PFSK-1 (cell line): ENCODE measurements at regions not wholly inside any gene's neighbourhood (a gene's known extent, or its start where the extent isn't known, plus 50 kb on each side); places are given as distances from the start of the nearest gene placed in this dataset.

Experiments used
- FOXP2 ChIP-seq: optimal IDR thresholded peaks from 2 replicates; pipeline ENCODE3; 2011; ENCODE audit warnings: borderline replicate concordance, control low read depth, inconsistent platforms; ENCODE audit not compliant: insufficient read depth; ENCODE audit errors: extremely low read length, extremely low read depth
- POLR2AphosphoS5 ChIP-seq: IDR thresholded peaks from 2 replicates; pipeline ENCODE4 v1.6.1; 2012; ENCODE audit warnings: low read depth, mild to moderate bottlenecking, control low read depth, low read length, moderate library complexity
- REST ChIP-seq, 2 experiments: IDR thresholded peaks; 2 replicates each; pipeline versions ENCODE4 v1.6.1 to v1.8.0; 2011 to 2012; ENCODE audit warnings: low read depth in 2 of 2, low read length in 2 of 2, control low read depth in 1 of 2, inconsistent platforms in 1 of 2, mild to moderate bottlenecking in 1 of 2, moderate library complexity in 1 of 2; ENCODE audit not compliant: insufficient read depth in 1 of 2
- SIN3A ChIP-seq: IDR thresholded peaks from 2 replicates; pipeline ENCODE4 v1.6.1; 2012; ENCODE audit warnings: mild to moderate bottlenecking, low read length, moderate library complexity, borderline replicate concordance; ENCODE audit not compliant: insufficient read depth
- TAF1 ChIP-seq: IDR thresholded peaks from 2 replicates; pipeline ENCODE4 v1.6.1; 2012; ENCODE audit warnings: low read length, control low read depth, borderline replicate concordance; ENCODE audit not compliant: insufficient read depth

- TF ChIP-seq REST (IDR thresholded peaks at IDR 0.05; ENCODE audit: insufficient read depth in 1 of 2, low read depth in 2 of 2, low read length in 2 of 2), result no peak
- TF ChIP-seq POLR2AphosphoS5, result no peak
- no peak for TF ChIP-seq SIN3A
- no peak for TF ChIP-seq FOXP2
- no peak for TF ChIP-seq TAF1
These were observed 715.7 kb upstream of the ZP4 start for GRCh38 chr1:238606457-238606856.

GRCh38 chr1:238604357-238604756, 713.6 kb upstream of the ZP4 start:
- no peak for TF ChIP-seq POLR2AphosphoS5
- TF ChIP-seq SIN3A, result no peak
- TF ChIP-seq TAF1, result no peak
- no peak for TF ChIP-seq REST (IDR thresholded peaks at IDR 0.05; ENCODE audit: insufficient read depth in 1 of 2, low read depth in 2 of 2, low read length in 2 of 2)

GRCh38 chr1:238596703-238597102, 706.0 kb upstream of the ZP4 start:
- TF ChIP-seq TAF1 (no peak), FOXP2 (no peak), REST (IDR thresholded peaks at IDR 0.05; ENCODE audit: insufficient read depth in 1 of 2, low read depth in 2 of 2, low read length in 2 of 2) (no peak)

GRCh38 chr1:238592621-238593020, 701.9 kb upstream of the ZP4 start:
- TF ChIP-seq REST (IDR thresholded peaks at IDR 0.05; ENCODE audit: insufficient read depth in 1 of 2, low read depth in 2 of 2, low read length in 2 of 2) (no peak), POLR2AphosphoS5 (no peak), SIN3A (no peak), TAF1 (no peak), FOXP2 (no peak)

GRCh38 chr1:238589843-238590435, 699.2 kb upstream of the ZP4 start:
- TF ChIP-seq TAF1 (0 out of 2 replicates have a peak, but pooled peaks have one; percentile 8), POLR2AphosphoS5 (0 out of 2 replicates have a peak, but pooled peaks have one; percentile 30), REST (IDR thresholded peaks at IDR 0.05; ENCODE audit: insufficient read depth in 1 of 2, low read depth in 2 of 2, low read length in 2 of 2) (no peak), SIN3A (no peak), FOXP2 (no peak)
